Erythroblast (primary cell): ENCODE measurements at regions not wholly inside any gene's neighbourhood (a gene's known extent, or its start where the extent isn't known, plus 50 kb on each side); places are given as distances from the start of the nearest gene placed in this dataset.

Experiments
- DNase-seq, 2 experiments: peaks; one replicate each; lab custom pipeline; 2025; lab: John Stamatoyannopoulos, UW
- GATA1 ChIP-seq: IDR thresholded peaks from 2 replicates; pipeline ENCODE4 v1.6.1; 2011; ENCODE audit warnings: low read depth, mild to moderate bottlenecking, control low read depth, low read length, moderate library complexity
- POLR2A ChIP-seq: IDR thresholded peaks from 2 replicates; pipeline ENCODE4 v1.6.1; 2011; ENCODE audit warnings: mild to moderate bottlenecking, low read length

GRCh38 chr3:132872711-132873110 lies 150.5 kb upstream of the NPHP3 start:
- no peak for DNase-seq
- TF ChIP-seq GATA1 = no peak
- TF ChIP-seq POLR2A = no peak

GRCh38 chr3:132871956-132872355 lies 149.7 kb upstream of the NPHP3 start:
- no peak for TF ChIP-seq POLR2A
- no peak for TF ChIP-seq GATA1
- no peak for DNase-seq

- no peak for DNase-seq
- no peak for TF ChIP-seq GATA1
- TF ChIP-seq POLR2A = no peak
These were observed 148.3 kb upstream of the NPHP3 start for GRCh38 chr3:132870541-132870940.

- DNase-seq = no peak
- TF ChIP-seq POLR2A = no peak
- no peak for TF ChIP-seq GATA1
These were observed 145.7 kb upstream of the NPHP3 start for GRCh38 chr3:132867956-132868355.

DNA sequence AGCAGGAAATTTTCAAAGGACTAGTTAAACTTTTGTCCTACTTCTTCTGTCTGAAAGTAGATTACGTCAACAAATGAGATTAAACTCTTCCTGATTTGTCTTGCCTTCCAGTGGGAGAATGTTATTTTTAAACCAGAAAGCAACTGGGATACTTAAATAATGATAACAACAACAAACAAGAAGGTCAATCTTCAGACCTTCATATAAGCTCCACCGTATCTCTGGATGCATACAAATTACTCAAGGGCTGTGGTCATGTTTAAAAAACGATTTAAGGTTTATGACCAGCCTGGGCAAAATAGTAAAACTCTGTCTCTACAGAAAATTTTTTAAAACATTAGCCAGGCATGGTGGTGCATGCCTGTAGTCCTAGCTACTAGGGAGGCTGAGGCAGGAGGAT lies 145.3 kb upstream of the NPHP3 start:
- no peak for DNase-seq
- TF ChIP-seq POLR2A = no peak
- TF ChIP-seq GATA1 = no peak

DNA sequence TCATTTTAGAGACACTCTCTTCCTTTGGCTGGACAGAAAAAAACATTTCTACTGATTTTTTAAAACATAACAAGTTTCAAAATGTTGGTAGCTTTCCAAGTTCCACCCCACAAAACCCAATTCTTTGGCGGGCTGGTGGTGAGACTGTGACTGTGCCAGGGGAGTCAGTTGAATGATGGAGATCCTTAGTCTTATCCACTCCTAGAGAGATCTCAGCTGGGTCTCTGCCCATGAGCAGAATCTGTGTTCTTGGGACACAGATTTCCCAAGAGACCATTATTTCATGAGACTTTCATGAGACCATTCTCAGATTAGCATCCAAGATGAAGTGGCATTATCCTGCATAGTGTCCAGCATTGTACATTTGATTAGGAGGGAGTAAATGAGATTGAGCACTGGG lies 135.1 kb upstream of the NPHP3 start:
- no peak for TF ChIP-seq POLR2A
- no peak for TF ChIP-seq GATA1
- DNase-seq = no peak

GRCh38 chr3:132854856-132855535 lies 132.8 kb upstream of the NPHP3 start:
- TF ChIP-seq GATA1 (no peak), POLR2A (no peak)

GRCh38 chr3:132847849-132848625 lies 125.8 kb upstream of the NPHP3 start:
- TF ChIP-seq POLR2A = no peak

More at GRCh38 chr3:132854856-132855535, 132.8 kb upstream of the NPHP3 start:
- DNase-seq = no peak

DNA sequence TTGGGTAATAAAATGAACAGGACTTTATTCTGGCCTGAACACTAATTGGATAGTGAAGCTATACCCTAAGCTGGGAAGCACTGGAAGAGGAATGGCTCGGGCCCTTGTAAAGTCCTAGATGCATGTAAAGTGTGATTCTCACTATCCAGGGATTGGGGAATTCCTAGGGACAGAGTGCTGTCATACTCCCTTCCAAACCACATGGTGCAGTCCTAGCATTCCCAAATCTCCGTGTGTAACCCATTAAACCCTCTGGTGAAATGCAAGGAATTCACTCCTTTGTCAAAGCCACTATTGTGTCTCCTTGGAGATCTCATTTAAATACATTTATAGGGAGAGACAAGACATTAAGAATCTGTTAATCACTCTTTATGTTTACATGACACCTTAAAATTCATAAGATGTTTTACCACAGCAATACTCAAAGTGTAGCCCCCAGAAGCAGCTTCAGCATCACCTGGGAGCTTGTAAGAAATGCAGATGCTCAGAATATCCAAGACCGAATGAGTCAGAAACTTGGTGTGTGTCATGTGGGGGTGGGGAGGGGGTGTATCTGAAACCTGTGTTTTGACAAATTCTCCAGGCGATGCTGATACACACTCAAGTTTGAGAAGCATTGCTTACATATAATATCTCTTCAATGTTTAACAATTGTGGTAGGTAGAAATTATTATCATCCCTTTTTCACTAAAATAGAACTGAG lies 121.8 kb upstream of the NPHP3 start:
- no peak for DNase-seq
- TF ChIP-seq GATA1 = no peak
- TF ChIP-seq POLR2A = no peak

More at GRCh38 chr3:132847849-132848625, 125.8 kb upstream of the NPHP3 start:
- no peak for DNase-seq

GRCh38 chr3:132843349-132843748 lies 121.1 kb upstream of the NPHP3 start:
- no peak for DNase-seq
- TF ChIP-seq GATA1 (no peak), POLR2A (no peak)

DNA sequence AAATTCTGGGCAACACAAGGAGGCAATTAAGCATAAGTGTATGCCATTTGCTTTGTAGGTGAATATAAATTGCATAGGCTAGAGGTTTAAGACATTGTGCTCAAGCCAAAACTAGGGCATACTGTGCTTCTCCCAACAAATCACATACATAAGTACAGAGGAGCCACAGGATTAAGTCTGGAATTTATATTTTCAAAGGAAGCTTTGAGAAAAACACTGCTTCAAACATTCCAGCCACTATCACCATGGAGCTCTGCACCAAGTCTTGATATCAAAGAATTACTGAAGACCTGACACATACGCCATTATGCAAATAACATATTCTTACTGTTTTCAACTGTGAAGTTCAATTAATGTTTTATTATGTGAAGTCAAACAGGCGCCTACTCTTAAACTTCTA lies 119.4 kb upstream of the NPHP3 start:
- TF ChIP-seq GATA1 = no peak
- no peak for TF ChIP-seq POLR2A
- DNase-seq = no peak

DNA sequence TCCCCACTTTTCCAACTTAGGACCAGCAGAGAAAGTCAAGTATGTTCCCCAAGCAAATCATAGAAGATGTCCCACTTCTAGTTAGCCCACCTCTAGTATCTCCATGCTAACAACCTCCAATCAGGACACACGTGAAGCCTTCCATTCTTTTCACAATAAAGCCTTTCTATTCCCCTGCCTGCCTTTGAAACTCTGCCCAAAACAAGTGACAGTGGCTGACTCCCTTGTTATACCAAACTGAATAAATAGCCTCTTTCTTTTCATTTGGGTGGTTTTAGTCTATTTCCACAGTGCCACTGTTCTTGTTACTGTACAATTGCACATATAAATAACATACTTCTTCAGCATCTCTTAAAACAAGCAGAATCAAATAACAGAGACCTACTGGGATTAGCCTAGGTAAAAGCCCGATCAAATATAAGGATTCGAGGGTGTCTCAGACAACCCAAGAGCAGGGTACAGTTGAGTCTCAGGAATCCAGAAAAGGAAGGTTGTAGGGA lies 118.0 kb upstream of the NPHP3 start:
- TF ChIP-seq GATA1 (no peak), POLR2A (no peak)
- no peak for DNase-seq

- no peak for TF ChIP-seq GATA1
- no peak for TF ChIP-seq POLR2A
- no peak for DNase-seq
These were observed 116.3 kb upstream of the NPHP3 start for GRCh38 chr3:132838477-132838876.

GRCh38 chr3:132837615-132838014 lies 115.4 kb upstream of the NPHP3 start:
- TF ChIP-seq POLR2A (no peak), GATA1 (no peak)
- DNase-seq = no peak
